HFFc6 (cell line): ENCODE measurements at regions not wholly inside any gene's neighbourhood (a gene's known extent, or its start where the extent isn't known, plus 50 kb on each side); places are given as distances from the start of the nearest gene placed in this dataset.
"Not testable (repeated sequence)": the region's sequence is repeated elsewhere in the genome, so short reads cannot be mapped to it uniquely, and the experiment has no call there.

Experiments used
- DNase-seq: peaks from one replicate; pipeline ENCODE4 v3.0.0-alpha.2; 2018
- H3K27ac Mint-ChIP-seq: 2 replicates; pipeline ENCODE4 v1.8.0; 2020; ENCODE audit warnings: mild to moderate bottlenecking, mixed read lengths
- H3K27me3 Mint-ChIP-seq: 2 replicates; pipeline ENCODE4 v1.8.0; 2021; ENCODE audit warnings: mild to moderate bottlenecking, moderate library complexity, mixed read lengths; ENCODE audit not compliant: insufficient read depth
- H3K36me3 Mint-ChIP-seq: 2 replicates; pipeline ENCODE4 v1.8.0; 2021; ENCODE audit warnings: low read depth, mixed read lengths
- H3K4me1 Mint-ChIP-seq: 2 replicates; pipeline ENCODE4 v1.8.0; 2020; ENCODE audit warnings: low read depth, mixed read lengths
- H3K4me3 Mint-ChIP-seq: 2 replicates; pipeline ENCODE4 v1.8.0; 2020; ENCODE audit warnings: mild to moderate bottlenecking, moderate library complexity, mixed read lengths
- H3K9me3 Mint-ChIP-seq: 2 replicates; pipeline ENCODE4 v1.8.0; 2020; ENCODE audit warnings: mild to moderate bottlenecking, mixed read lengths
- TF ChIP-seq, protein P1 (sequence below): fragments of 200-600 bp; sonication (generic); IDR thresholded peaks from 2 replicates; pipeline ENCODE4 v1.5.0; 2021; ENCODE audit warnings: antibody characterized with exemption, mild to moderate bottlenecking

DNA sequence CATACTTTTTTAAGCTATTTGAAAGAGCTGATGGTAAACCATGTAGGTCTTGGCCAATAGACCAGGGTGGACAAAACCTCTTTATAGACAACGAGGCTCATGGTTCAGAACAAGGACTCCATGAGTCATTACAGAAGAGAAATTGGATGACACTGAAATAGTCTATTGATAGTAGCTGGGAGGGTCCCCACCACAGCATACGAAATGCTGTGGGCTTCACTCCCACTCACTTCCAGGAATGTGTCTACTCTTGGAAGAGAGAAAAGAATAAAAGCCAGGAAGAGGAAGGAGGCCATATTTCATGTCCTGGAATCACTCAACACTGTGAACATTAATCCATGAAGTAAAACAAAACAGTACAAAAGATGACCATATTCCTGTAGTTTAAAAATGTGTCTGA, 82.3 kb upstream of the MXRA5 start:
- Mint-ChIP-seq H3K36me3 (no peaks in the 10 kb centered on the region), H3K4me3 (no peak overlapping the region), H3K27ac (no peak overlapping the region), H3K9me3 (no peaks in the 10 kb centered on the region), H3K4me1 (no peaks in the 10 kb centered on the region), H3K27me3 (peaks cover 2% of the 10 kb centered on the region; the same call in 1 of the 2 replicates)
- no peak for DNase-seq
- TF ChIP-seq, protein P1, sequence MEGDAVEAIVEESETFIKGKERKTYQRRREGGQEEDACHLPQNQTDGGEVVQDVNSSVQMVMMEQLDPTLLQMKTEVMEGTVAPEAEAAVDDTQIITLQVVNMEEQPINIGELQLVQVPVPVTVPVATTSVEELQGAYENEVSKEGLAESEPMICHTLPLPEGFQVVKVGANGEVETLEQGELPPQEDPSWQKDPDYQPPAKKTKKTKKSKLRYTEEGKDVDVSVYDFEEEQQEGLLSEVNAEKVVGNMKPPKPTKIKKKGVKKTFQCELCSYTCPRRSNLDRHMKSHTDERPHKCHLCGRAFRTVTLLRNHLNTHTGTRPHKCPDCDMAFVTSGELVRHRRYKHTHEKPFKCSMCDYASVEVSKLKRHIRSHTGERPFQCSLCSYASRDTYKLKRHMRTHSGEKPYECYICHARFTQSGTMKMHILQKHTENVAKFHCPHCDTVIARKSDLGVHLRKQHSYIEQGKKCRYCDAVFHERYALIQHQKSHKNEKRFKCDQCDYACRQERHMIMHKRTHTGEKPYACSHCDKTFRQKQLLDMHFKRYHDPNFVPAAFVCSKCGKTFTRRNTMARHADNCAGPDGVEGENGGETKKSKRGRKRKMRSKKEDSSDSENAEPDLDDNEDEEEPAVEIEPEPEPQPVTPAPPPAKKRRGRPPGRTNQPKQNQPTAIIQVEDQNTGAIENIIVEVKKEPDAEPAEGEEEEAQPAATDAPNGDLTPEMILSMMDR, result no peak

DNA sequence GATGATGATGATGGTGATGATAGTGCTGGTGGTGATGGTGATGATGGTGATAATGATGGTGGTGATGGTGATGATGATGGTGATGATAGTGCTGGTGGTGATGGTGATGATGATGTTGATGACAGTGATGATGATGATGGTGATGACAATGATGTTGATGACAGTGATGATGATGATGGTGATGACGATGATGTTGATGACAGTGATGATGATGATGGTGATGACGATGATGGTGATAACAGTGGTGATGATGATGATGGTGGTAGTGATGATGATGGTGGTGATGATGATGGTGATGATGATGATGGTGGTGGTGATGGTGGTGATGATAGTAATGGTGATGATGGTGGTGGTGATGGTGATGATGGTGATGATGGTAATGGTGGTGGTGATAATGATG, 80.1 kb upstream of the MXRA5 start:
- Mint-ChIP-seq H3K9me3 (no peaks in the 10 kb centered on the region), H3K27me3 (peaks cover 2% of the 10 kb centered on the region; the same call in 1 of the 2 replicates), H3K4me1 (no peaks in the 10 kb centered on the region), H3K4me3 (no peak overlapping the region), H3K36me3 (no peaks in the 10 kb centered on the region), H3K27ac (no peak overlapping the region)
- TF ChIP-seq, protein P1, result no peak
- DNase-seq, result no peak

DNA sequence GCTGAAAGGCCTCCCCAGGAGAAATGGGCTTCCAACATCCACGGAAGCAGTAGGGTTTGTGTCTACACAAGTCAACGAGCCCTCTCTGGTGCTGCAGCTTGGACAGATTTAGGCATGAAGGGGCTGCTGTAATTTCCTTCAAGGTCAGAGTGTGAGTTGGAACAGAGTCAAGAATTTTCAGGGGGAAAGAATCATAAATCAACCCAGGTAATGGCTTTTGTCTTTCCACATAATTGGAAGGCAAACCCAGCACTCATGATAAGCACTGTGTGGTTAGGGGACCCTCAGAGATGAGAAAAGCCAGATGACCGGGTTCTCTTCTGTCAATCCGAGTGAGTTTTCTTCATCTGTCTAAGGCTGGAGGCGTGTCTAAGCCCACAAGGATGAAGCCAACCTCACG, 78.6 kb upstream of the MXRA5 start:
- no peak overlapping the region for H3K27ac Mint-ChIP-seq
- no peaks in the 10 kb centered on the region for H3K4me1 Mint-ChIP-seq
- H3K9me3 Mint-ChIP-seq, result no peaks in the 10 kb centered on the region
- no peaks in the 10 kb centered on the region for H3K36me3 Mint-ChIP-seq
- no peak for DNase-seq
- TF ChIP-seq, protein P1, result no peak
- H3K27me3 Mint-ChIP-seq, result no peaks in the 10 kb centered on the region
- no peak overlapping the region for H3K4me3 Mint-ChIP-seq

DNA sequence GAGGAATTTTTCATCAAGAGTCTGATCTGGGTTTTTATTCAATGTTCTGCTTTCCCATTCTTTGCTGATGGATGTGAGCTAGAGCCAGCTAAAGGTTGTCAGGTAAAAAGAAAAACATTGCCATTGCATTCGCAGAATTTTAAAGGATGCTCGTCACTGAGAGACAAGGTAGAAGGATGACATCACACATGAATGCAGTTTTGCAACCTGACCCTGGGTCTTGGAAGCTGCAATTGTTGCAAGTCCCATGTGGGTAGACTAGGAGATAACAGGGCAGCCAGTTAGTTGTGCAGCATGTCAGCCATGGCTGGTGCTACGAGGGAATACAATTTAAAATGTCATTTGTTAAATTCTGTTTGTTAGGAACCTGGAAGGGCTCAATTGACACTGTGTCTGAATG, 73.9 kb upstream of the MXRA5 start:
- no peaks in the 10 kb centered on the region for H3K36me3 Mint-ChIP-seq
- H3K9me3 Mint-ChIP-seq, result no peaks in the 10 kb centered on the region
- no peak for DNase-seq
- H3K4me3 Mint-ChIP-seq, result no peak overlapping the region
- 0 out of 2 replicates have a peak, but pooled peaks cover 2% of the 10 kb centered on the region for H3K27me3 Mint-ChIP-seq
- H3K27ac Mint-ChIP-seq, result no peak overlapping the region
- H3K4me1 Mint-ChIP-seq, result peaks cover 8% of the 10 kb centered on the region
- TF ChIP-seq, protein P1, result no peak

DNA sequence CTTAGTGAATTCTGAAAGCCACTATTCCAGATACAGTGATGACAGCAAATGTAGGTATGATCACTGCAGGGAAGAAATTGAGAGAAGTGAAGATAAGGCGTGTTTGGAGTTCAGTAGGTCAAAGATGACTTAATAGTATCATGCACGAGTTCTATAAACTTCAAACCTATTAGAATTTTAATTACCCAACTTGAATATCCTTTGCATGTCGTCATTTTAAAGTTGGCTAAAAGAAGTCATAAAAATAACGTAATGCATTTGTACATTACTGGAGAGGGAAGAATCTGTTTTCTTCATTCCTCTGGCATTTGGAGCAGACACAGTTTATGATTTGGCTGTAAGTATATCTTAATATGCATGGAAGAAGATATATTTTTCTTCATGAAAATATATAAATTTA, 68.6 kb upstream of the MXRA5 start:
- Mint-ChIP-seq H3K27ac (no peak overlapping the region), H3K4me3 (no peak overlapping the region), H3K36me3 (peaks cover 4% of the 10 kb centered on the region; the same call in 1 of the 2 replicates), H3K4me1 (peaks cover 17% of the 10 kb centered on the region), H3K9me3 (peaks cover 5% of the 10 kb centered on the region; the same call in 1 of the 2 replicates), H3K27me3 (0 out of 2 replicates have a peak, but pooled peaks cover 2% of the 10 kb centered on the region)
- TF ChIP-seq, protein P1, result no peak
- DNase-seq, result peak; percentile 0

DNA sequence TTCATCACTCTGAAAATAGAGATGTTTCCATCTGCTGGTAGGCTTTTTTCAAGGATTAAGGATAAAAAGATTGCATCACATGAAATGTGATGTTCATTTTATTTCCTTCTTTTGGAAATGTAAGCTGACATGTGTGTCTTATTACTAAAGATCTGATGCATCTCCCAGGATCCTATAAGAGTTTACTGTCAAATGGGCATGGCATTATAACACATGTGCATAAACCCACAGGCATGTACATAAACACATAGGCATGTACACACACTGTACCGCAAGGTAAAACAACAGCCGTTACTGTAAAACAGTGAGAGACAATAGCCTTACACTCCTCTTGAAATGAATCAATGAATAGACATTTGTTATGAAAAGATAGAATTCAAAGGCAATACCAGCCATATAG, 65.2 kb upstream of the MXRA5 start:
- H3K36me3 Mint-ChIP-seq, H3K27me3 Mint-ChIP-seq, DNase-seq, H3K27ac Mint-ChIP-seq, H3K9me3 Mint-ChIP-seq, H3K4me3 Mint-ChIP-seq: not testable (repeated sequence)
- peaks cover 29% of the 10 kb centered on the region for H3K4me1 Mint-ChIP-seq

DNA sequence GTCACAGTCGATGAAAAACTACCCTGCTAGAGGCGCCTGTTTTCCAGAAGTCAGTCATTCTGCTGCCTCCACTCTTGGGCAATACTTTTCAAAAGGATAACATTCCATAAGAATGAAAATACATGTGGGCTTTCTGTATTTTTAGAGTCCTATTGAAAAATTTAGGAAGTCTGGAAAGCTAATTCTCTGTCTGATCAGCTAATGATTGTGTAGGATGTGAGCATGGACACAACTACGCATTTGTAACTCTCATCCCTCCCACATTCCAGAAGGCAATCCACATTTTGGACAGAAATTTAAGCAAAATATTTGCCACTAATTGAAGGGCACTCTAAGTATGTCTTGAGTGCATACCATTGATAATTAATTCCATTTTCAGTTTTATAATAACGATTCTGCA, 63.5 kb upstream of the MXRA5 start:
- not testable (repeated sequence) for DNase-seq, H3K4me3 Mint-ChIP-seq, H3K27me3 Mint-ChIP-seq, H3K36me3 Mint-ChIP-seq, H3K9me3 Mint-ChIP-seq, H3K27ac Mint-ChIP-seq
- peaks cover 17% of the 10 kb centered on the region for H3K4me1 Mint-ChIP-seq
